Left kidney (tissue), 1 donor: ENCODE measurements at regions not wholly inside any gene's neighbourhood (a gene's known extent, or its start where the extent isn't known, plus 50 kb on each side); places are given as distances from the start of the nearest gene placed in this dataset.

ENCODE experiments used
- DNase-seq: peaks from one replicate; pipeline ENCODE4 v3.0.0-alpha.2; 2013

GRCh38 chr2:138177693-138178092 is 213.4 kb downstream of the HNMT start:
- DNase-seq: no peak

- no peak for DNase-seq
Measured at GRCh38 chr2:138180692-138181386, 216.6 kb downstream of the HNMT start.

GRCh38 chr2:138182250-138182936 is 218.1 kb downstream of the HNMT start:
- DNase-seq: no peak

DNA sequence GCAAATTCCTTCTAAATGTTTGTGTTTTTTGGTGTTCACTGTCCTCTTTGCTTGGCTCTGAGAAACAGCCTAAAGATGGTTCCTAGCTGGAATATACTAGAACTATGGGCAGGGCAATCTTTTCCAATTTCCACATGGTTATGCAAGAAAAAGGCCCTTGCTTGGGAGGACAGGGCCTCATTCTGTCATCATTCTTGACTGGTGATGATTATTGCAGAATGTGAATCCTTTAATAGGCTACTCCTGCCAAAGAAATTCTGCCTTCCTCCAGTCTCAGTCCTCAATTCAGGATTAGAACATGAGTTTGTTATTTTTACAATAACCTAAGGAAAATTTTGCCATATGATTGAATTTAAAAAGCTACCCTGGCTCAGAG is 218.7 kb downstream of the HNMT start:
- no peak for DNase-seq

GRCh38 chr2:138183705-138184104 is 219.4 kb downstream of the HNMT start:
- no peak for DNase-seq

DNA sequence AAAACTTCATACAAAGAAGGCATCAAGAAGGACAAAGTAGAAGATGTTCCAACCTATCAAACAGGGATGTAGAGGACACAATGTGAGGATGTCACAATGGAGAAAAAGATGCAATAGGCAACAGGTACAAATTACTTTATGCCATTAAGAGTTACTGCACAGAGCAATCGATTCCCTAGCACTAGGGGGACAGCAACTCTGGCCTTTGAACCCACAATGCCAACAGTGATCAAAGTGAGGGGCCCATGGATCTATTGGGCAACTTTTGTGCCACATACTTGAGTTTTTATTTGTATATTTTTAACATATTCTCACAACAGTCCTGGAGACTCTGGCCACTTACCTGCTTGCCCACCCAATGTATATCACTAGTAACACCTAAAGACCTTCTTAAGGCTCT is 220.2 kb downstream of the HNMT start:
- DNase-seq: no peak

- no peak for DNase-seq
Measured at GRCh38 chr2:138185827-138186226, 221.6 kb downstream of the HNMT start.

DNA sequence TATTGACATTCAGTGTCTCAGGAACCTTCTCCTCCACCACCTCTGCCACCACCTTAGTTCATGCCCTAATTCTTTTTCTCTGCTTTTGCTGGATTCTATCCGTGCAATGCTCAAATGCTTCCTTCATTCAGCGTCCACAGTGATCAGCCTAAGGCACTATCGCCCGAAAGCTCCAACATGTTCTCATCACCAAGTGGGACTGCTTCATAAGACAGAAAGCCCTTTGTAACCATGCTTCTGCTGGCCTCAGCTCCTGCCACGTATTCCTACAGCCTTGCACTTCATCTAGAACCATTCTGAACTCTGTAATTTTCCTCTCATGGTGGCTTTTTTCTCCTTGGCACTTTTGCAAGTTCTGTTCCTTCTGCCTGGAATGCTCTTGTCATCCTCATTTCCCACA is 222.9 kb downstream of the HNMT start:
- DNase-seq: no peak

GRCh38 chr2:138190999-138191398 is 226.7 kb downstream of the HNMT start:
- DNase-seq: no peak

DNA sequence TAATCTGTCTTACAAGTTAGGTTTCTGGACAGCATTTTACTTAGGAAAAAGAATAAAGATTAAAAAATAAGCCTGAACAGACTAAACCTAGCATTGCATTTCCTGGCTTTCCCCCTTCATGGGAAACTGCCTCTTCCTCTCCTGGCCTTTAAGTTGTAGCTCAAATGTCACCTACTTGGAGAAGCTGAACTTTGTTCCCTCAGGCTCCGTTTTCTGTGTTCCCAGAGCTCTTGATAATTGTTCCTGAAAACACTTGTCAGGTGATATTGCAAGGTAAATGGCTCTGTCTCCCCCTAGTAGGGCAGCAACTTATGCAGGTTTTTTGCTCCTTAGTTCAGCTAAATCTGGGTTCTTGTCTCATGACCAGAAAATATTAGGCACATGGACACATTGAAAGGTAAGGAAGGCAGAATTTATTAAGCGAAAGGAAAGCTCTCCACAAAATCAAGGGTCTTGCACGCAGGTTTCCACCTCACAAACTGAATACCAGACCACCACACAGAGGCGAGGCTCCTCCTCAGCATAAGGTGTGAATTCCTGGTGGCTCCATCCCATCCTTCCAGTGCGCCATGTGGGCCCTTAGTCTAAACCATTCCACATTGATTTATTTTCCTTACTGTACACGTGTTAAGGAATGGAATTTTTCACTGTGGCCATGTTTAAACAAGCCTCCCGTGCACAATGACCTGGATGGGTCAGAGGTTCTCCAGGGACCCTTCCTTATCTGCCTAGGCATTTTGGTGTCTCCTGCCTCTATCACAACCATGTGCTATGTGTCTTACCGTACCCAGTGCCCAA is 229.3 kb downstream of the HNMT start:
- DNase-seq: no peak

DNA sequence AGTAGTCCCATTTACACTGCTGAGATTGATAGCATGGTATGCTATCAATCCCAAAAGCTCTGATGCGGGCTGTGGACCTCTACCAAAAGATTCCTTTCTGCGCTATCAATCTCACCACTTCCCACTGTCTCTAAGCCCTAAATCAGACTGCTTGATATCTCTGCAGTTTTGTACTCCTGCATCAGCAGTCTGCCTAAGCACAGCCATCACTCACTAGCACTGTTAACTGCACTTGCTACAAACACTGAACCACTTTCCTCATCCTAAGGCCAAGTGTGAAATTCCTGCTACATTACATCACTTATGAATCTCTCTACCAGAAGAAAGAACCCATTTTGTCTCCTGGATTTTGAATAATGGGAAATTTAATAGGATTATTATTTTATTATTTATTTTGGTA is 237.0 kb downstream of the HNMT start:
- no peak for DNase-seq

- no peak for DNase-seq
Measured at GRCh38 chr2:138202762-138203161, 238.5 kb downstream of the HNMT start.

- no peak for DNase-seq
Measured at GRCh38 chr2:138205281-138205680, 241.0 kb downstream of the HNMT start.

- DNase-seq: no peak
Measured at GRCh38 chr2:138207074-138207930, 243.0 kb downstream of the HNMT start.

DNA sequence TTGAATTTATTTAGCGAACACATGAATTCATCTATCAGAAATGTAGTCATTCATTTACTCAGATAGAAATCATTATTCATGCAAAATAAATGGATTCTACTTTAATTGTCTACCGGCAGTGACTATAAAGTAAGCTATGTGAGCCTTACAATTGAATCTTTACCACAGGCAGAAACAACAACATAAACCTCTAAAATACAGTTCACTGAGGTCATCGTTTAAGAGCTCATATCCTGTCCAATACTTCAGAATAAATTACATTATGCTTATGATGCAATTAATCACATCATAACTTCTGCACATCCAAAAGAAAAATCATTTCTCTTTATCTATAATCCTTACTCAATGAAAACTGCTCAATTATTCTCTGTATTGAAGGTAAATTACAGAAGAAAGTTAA is 244.7 kb downstream of the HNMT start:
- no peak for DNase-seq

DNA sequence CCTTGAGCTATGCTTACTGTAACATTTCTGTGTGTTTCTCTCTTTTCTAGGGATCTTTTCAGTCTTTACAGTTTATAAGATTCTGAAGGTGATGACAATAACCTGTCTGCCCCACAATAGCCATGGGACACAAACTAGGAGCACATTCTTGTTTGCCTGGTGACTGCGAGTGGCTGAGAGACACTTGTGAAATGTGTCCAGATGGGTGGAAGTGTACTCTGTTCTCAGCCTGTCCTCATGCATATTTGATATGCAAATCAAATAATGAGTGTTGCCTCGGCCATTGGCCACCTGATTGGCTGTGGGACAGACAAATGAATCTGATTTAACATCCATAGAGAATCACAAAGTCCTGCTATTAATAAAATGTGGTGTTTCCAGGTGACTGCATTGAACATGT is 246.2 kb downstream of the HNMT start:
- DNase-seq: no peak

GRCh38 chr2:138212434-138212833 is 248.2 kb downstream of the HNMT start:
- no peak for DNase-seq

DNA sequence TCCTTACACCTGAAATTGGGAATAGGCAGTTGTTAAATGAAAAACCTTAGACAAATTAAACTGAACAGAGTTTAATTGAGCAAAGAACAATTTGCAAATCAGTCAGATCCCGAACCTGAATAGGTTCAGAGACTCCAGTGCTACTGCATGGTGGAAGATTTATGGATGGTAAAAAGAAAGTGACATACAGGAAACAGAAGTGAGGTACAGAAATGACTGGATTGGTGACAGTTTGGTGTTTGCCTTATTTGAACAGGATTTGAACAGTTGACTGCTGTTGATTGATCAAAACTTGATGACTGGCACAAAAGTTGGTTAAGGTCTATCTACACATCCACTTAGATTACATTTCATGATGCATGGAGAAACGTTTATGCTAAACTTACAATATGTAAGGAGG is 248.8 kb downstream of the HNMT start:
- no peak for DNase-seq

DNA sequence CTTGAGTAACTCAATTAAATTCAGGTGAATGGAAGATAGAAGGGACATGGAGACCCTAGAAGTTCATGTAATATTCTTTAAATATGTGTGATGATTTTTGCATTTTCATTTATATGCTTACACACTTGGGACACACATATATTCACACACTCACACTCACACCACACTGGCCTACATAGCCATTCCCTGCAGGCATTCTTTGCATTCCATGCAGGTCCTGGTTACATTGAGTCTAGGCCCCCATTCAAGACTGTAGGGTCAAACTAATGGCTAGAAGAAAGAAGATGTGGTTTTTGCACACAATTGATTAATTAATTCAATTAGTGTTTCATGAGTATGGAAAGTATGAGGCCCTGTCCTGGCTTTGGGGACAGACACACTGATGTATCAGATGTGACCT is 249.4 kb downstream of the HNMT start:
- no peak for DNase-seq

GRCh38 chr2:138215958-138216357 is 251.7 kb downstream of the HNMT start:
- DNase-seq: no peak

DNA sequence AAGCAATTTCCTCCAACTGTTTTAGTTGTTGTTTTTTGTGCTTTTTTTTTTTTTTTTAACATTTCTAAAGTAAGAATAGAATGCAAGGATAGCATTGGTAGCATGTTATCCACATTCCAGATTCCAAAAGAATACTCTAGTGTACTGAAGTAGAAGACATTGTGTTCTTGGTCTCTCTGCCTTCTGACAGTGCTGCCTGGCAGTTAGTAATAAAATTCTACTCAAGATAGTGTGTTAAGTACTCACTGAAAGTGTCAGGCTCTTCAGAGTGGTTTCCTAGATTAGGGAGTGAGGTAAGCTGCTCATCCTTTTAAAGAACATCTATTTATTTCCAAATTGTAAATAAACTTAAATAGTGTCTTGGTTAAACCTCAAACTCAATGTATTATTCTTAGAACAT is 253.7 kb downstream of the HNMT start:
- no peak for DNase-seq

- DNase-seq: no peak
Measured at GRCh38 chr2:138218397-138218796, 254.1 kb downstream of the HNMT start.
